Ovary (tissue), 7 donors: ENCODE measurements at regions not wholly inside any gene's neighbourhood (a gene's known extent, or its start where the extent isn't known, plus 50 kb on each side); places are given as distances from the start of the nearest gene placed in this dataset.

Experiments used
- DNase-seq, 5 donors: peaks; one replicate each; pipeline ENCODE4 v3.0.0-alpha.2; 2019 to 2020
- H3K27ac ChIP-seq, 2 donors: fragments of 200-600 bp; one replicate each; pipeline versions ENCODE4 v1.5.1 to v1.8.0; 2019 to 2022
- H3K27me3 ChIP-seq: fragments of 200-600 bp; one replicate; pipeline ENCODE4 v1.8.0; 2022
- H3K36me3 ChIP-seq: fragments of 200-600 bp; sonication (generic); one replicate; pipeline ENCODE4 v1.5.1; 2019
- H3K4me1 ChIP-seq: one replicate; pipeline ENCODE4 v1.8.1; 2013; ENCODE audit warnings: mild to moderate bottlenecking, moderate library complexity; ENCODE audit not compliant: insufficient read depth
- H3K4me3 ChIP-seq: fragments of 200-600 bp; sonication (generic); one replicate; pipeline ENCODE4 v1.5.1; 2017
- H3K9me3 ChIP-seq, 2 donors: fragments of 200-600 bp in 1 of 2; sonication (generic) in 1 of 2; one replicate each; pipeline versions ENCODE4 v1.5.1 to v1.8.1; 2013 to 2019; ENCODE audit warnings: mild to moderate bottlenecking in 1 of 2, moderate library complexity in 1 of 2
- CTCF ChIP-seq, 3 donors: fragments of 450-650 bp in 2 of 3; fragments of 200-600 bp in 1 of 3; IDR thresholded peaks; one replicate each; pipeline versions ENCODE4 v1.5.1 to v1.8.0; 2016 to 2022; ENCODE audit warnings: antibody characterized with exemption in 3 of 3, mild to moderate bottlenecking in 1 of 3
- EP300 ChIP-seq: sonication (generic); formaldehyde crosslinking; IDR thresholded peaks from one replicate; pipeline ENCODE4 v1.6.1; 2017; ENCODE audit warnings: antibody characterized with exemption
- POLR2A ChIP-seq: fragments of 450-650 bp; IDR thresholded peaks from one replicate; pipeline ENCODE4 v1.6.1; 2017; ENCODE audit warnings: antibody characterized with exemption, mild to moderate bottlenecking, moderate library complexity
- WGBS, 3 donors: extraction: QIAGEN DNeasy Blood & Tissue Kit in 1 of 3; methylation state at CpG; one replicate each; pipeline versions ENCODE4 v1.1.5 to v1.1.7; 2013 to 2017; 5-methylcytosine and 5-hydroxymethylcytosine counted together
- intact Hi-C, 4 donors: fragments of 100-400 bp; cut with DNase I; formaldehyde crosslinking; loops; one replicate each; pipeline versions ENCODE4 v1.11.0 to v1.15.1; 2022 to 2023
- donor health status: DM: no; HTN: no; CAD: no; lungs with moderate emphysema.
- donor health status: DM: no; HTN: no; CAD: no.
- donor health status: Bipolar disorder and iron deficiency.
- donor health status: DM: no; HTN: no; CAD: no.
- donor health status: DM: yes; HTN: yes; CAD: no.

- no peak for DNase-seq
- 93 to 97% (median 94%) methylated on average over 7 of the region's 7 CpGs for WGBS, 3 donors
- Histone ChIP-seq H3K4me3 (no peak overlapping the region), H3K9me3 (no peaks in the 10 kb centered on the region), H3K27me3 (no peaks in the 10 kb centered on the region), H3K36me3 (no peaks in the 10 kb centered on the region), H3K27ac (no peak overlapping the region), H3K4me1 (no peaks in the 10 kb centered on the region)
- TF ChIP-seq CTCF (IDR thresholded peaks at IDR 0.05) = no peak
- no peak for TF ChIP-seq POLR2A
- no peak for TF ChIP-seq EP300
- intact Hi-C loops = no loop called here
Measured at GRCh38 chr5:133895979-133896845, 72.2 kb downstream of the C5orf15 start.

GRCh38 chr5:133894143-133894542 is 74.3 kb downstream of the C5orf15 start:
- WGBS, 3 donors = 45 to 51% (median 49%) methylated on average over 5 of the region's 5 CpGs
- H3K36me3 ChIP-seq = no peaks in the 10 kb centered on the region
- DNase-seq = no peak
- no peaks in the 10 kb centered on the region for H3K9me3 ChIP-seq
- no peak overlapping the region for H3K27ac ChIP-seq
- intact Hi-C loops = no loop called here
- H3K4me3 ChIP-seq = no peak overlapping the region
- TF ChIP-seq CTCF (IDR thresholded peaks at IDR 0.05) = no peak
- TF ChIP-seq POLR2A = no peak
- no peak for TF ChIP-seq EP300
- no peaks in the 10 kb centered on the region for H3K4me1 ChIP-seq
- no peaks in the 10 kb centered on the region for H3K27me3 ChIP-seq

- no peak for DNase-seq
- no peak for TF ChIP-seq CTCF (IDR thresholded peaks at IDR 0.05)
- no peak for TF ChIP-seq EP300
- no peak for TF ChIP-seq POLR2A
- Histone ChIP-seq H3K9me3 (no peaks in the 10 kb centered on the region), H3K4me1 (no peaks in the 10 kb centered on the region), H3K36me3 (no peaks in the 10 kb centered on the region), H3K27me3 (no peaks in the 10 kb centered on the region), H3K4me3 (no peak overlapping the region), H3K27ac (no peak overlapping the region)
- WGBS, 3 donors = 85 to 93% (median 89%) methylated on average over 3 of the region's 3 CpGs
- intact Hi-C loops = no loop called here
Measured at GRCh38 chr5:133892774-133893173, 75.7 kb downstream of the C5orf15 start.

GRCh38 chr5:133892306-133892705 is 76.1 kb downstream of the C5orf15 start:
- no peak for DNase-seq
- Histone ChIP-seq H3K9me3 (no peaks in the 10 kb centered on the region), H3K27ac (no peak overlapping the region), H3K36me3 (no peaks in the 10 kb centered on the region), H3K27me3 (no peaks in the 10 kb centered on the region), H3K4me1 (no peaks in the 10 kb centered on the region), H3K4me3 (no peak overlapping the region)
- intact Hi-C loops = no loop called here
- no peak for TF ChIP-seq CTCF (IDR thresholded peaks at IDR 0.05)
- no peak for TF ChIP-seq POLR2A
- no peak for TF ChIP-seq EP300
- WGBS, 3 donors = 95 to 100% (median 97%) methylated on average over 1 of the region's 1 CpG
